Endothelial cell of umbilical vein (primary cell): ENCODE measurements at regions not wholly inside any gene's neighbourhood (a gene's known extent, or its start where the extent isn't known, plus 50 kb on each side); places are given as distances from the start of the nearest gene placed in this dataset.
"Not testable (repeated sequence)": the region's sequence is repeated elsewhere in the genome, so short reads cannot be mapped to it uniquely, and the experiment has no call there.

Source experiments
- BruUV-seq: library from RNA; stranded (reverse); fragments of 400-500 nt; replicated peaks from 2 replicates; lab custom pipeline; 2021; lab: Mats Ljungman, UMichigan
- CTCF ChIA-PET: fragments of 300-600, 350-600 bp; sonication (Branson Sonifier 250); formaldehyde crosslinking; loops from one replicate; lab custom pipeline; 2021; ENCODE audit warnings: antibody characterized with exemption, inconsistent platforms; lab: Charles Lee
- POLR2A ChIA-PET: fragments of 300-600, 350-600 bp; sonication (Branson Sonifier 250); formaldehyde crosslinking; loops from one replicate; lab custom pipeline; 2021; ENCODE audit warnings: antibody characterized with exemption, inconsistent platforms; lab: Charles Lee
- DNase-seq: peaks from one replicate; pipeline ENCODE4 v3.0.0-alpha.2; 2011; ENCODE audit warnings: low read depth, low spot score
- FAIRE-seq: peaks from 2 replicates; lab custom pipeline; 2011; peaks lifted over from hg19 to GRCh38; lab: Jason Lieb, UNC
- H2AFZ ChIP-seq: 2 replicates; pipeline ENCODE4 v1.6.0; 2012; ENCODE audit warnings: low read depth, low read length, control low read depth, inconsistent platforms
- H3K27ac ChIP-seq: 2 replicates; pipeline ENCODE4 v1.5.1; 2011; ENCODE audit warnings: low read depth, mild to moderate bottlenecking, control low read depth, low read length, moderate library complexity; ENCODE audit not compliant: insufficient read depth
- H3K27me3 ChIP-seq, 2 experiments: 2 replicates each; pipeline versions ENCODE4 v1.6.0 to v1.6.1; 2011; ENCODE audit warnings: low read length in 2 of 2, mixed read lengths in 1 of 2; ENCODE audit not compliant: control insufficient read depth in 2 of 2, insufficient read depth in 2 of 2
- H3K36me3 ChIP-seq, 2 experiments: 2 replicates in 1 of 2; 3 replicates in 1 of 2; pipeline ENCODE4 v1.5.1; 2011; ENCODE audit warnings: low read length in 2 of 2, mild to moderate bottlenecking in 1 of 2, moderate library complexity in 1 of 2; ENCODE audit not compliant: control insufficient read depth in 2 of 2, insufficient read depth in 2 of 2; ENCODE audit errors: extremely low read depth in 1 of 2
- H3K4me1 ChIP-seq: 3 replicates; pipeline ENCODE4 v1.5.1; 2011; ENCODE audit warnings: mild to moderate bottlenecking, low read length; ENCODE audit not compliant: control insufficient read depth, insufficient read depth; ENCODE audit errors: extremely low read depth
- H3K4me2 ChIP-seq: 2 replicates; pipeline ENCODE4 v1.6.1; 2011; ENCODE audit warnings: low read length, control low read depth, mixed read lengths; ENCODE audit not compliant: insufficient read depth
- H3K4me3 ChIP-seq, 3 experiments: fragments of 200-600 bp in 1 of 3; sonication (generic), shearing (Covaris generic) in 1 of 3; replicated peaks in 1 of 3; 2 replicates each; pipeline ENCODE4 v1.5.1; 2011 to 2016; ENCODE audit warnings: control low read depth in 3 of 3, low read length in 3 of 3, mild to moderate bottlenecking in 2 of 3, inconsistent platforms in 1 of 3, low read depth in 1 of 3, moderate library complexity in 1 of 3; ENCODE audit not compliant: insufficient read depth in 1 of 3
- H3K79me2 ChIP-seq: 2 replicates; pipeline ENCODE4 v1.6.0; 2012; ENCODE audit warnings: low read length, inconsistent platforms; ENCODE audit not compliant: control insufficient read depth, insufficient read depth
- H3K9ac ChIP-seq: replicated peaks from 2 replicates; pipeline ENCODE3; 2011; ENCODE audit warnings: low read length, control low read depth; ENCODE audit not compliant: insufficient read depth; ENCODE audit errors: extremely low read depth
- H3K9me1 ChIP-seq: replicated peaks from 3 replicates; pipeline ENCODE4 v1.6.0; 2011; ENCODE audit warnings: mild to moderate bottlenecking, low read length; ENCODE audit not compliant: control insufficient read depth, insufficient read depth; ENCODE audit errors: extremely low read depth
- H3K9me3 ChIP-seq: replicated peaks from 2 replicates; pipeline ENCODE4 v1.5.1; 2012; ENCODE audit warnings: low read length, inconsistent platforms; ENCODE audit not compliant: control insufficient read depth, insufficient read depth
- H4K20me1 ChIP-seq: replicated peaks from 2 replicates; pipeline ENCODE3; 2011; ENCODE audit warnings: mild to moderate bottlenecking, low read length; ENCODE audit not compliant: control insufficient read depth, insufficient read depth; ENCODE audit errors: extremely low read depth
- dilution Hi-C: fragments of 300-500 bp; cut with MboI; formaldehyde crosslinking; loops from one replicate; pipeline ENCODE4 v1.15.0; 2019; ENCODE audit warnings: low sequenced_read_pairs; ENCODE audit not compliant: extremely low pct_ligation_motif_present
- intact Hi-C: fragments of 100-400 bp; cut with micrococcal nuclease; formaldehyde crosslinking; loops from one replicate; pipeline ENCODE4 v1.10.0; 2022
- TF ChIP-seq, protein P1 (sequence below): IDR thresholded peaks from 2 replicates; pipeline ENCODE4 v1.6.1; 2011; ENCODE audit not compliant: insufficient read depth, insufficient read length

- H3K4me1 ChIP-seq = no peaks in the 10 kb centered on the region
- CTCF ChIA-PET = no interaction called here
Measured at GRCh38 chr18:73674125-73674865, 473.3 kb downstream of the FBXO15 start.

GRCh38 chr18:73671480-73671879 lies 476.2 kb downstream of the FBXO15 start:
- H3K79me2 ChIP-seq, FAIRE-seq, H3K9me3 ChIP-seq, BruUV-seq, intact Hi-C loops, CTCF ChIA-PET, dilution Hi-C loops, H3K4me2 ChIP-seq, H3K36me3 ChIP-seq, H3K27me3 ChIP-seq, H3K27ac ChIP-seq, H4K20me1 ChIP-seq, H3K4me3 ChIP-seq, H3K4me1 ChIP-seq, H3K9ac ChIP-seq, H3K9me1 ChIP-seq, DNase-seq, H2AFZ ChIP-seq, POLR2A ChIA-PET: not testable (repeated sequence)

More at GRCh38 chr18:73674125-73674865, 473.3 kb downstream of the FBXO15 start:
- no peak overlapping the region for H2AFZ ChIP-seq
- no peaks in the 10 kb centered on the region for H4K20me1 ChIP-seq
- peaks cover 2% of the 10 kb centered on the region for H3K9me3 ChIP-seq
- intact Hi-C loops = no loop called here
- DNase-seq = no peak
- H3K4me2 ChIP-seq = no peak overlapping the region
- H3K36me3 ChIP-seq = no peaks in the 10 kb centered on the region
- no peaks in the 10 kb centered on the region for H3K79me2 ChIP-seq
- H3K9ac ChIP-seq = no peak overlapping the region
- FAIRE-seq = no peak
- POLR2A ChIA-PET = no interaction called here
- TF ChIP-seq, protein P1, sequence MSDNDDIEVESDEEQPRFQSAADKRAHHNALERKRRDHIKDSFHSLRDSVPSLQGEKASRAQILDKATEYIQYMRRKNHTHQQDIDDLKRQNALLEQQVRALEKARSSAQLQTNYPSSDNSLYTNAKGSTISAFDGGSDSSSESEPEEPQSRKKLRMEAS = no peak
- no peak overlapping the region for H3K4me3 ChIP-seq
- no peaks in the 10 kb centered on the region for H3K27me3 ChIP-seq
- no TSS peak for BruUV-seq
- no peaks in the 10 kb centered on the region for H3K9me1 ChIP-seq
- H3K27ac ChIP-seq = no peak overlapping the region
- dilution Hi-C loops = no loop called here
